OCI-LY7 (cell line): ENCODE measurements at regions not wholly inside any gene's neighbourhood (a gene's known extent, or its start where the extent isn't known, plus 50 kb on each side); places are given as distances from the start of the nearest gene placed in this dataset.

Experiments used
- CTCF ChIP-seq: fragments of 200-600 bp; sonication (generic); conservative IDR thresholded peaks from 2 replicates; pipeline ENCODE4 v1.5.1; 2014; ENCODE audit warnings: mild to moderate bottlenecking, antibody characterized with exemption, low read length, moderate library complexity, mixed read lengths
- EZH2phosphoT487 ChIP-seq: fragments of 200-600 bp; sonication (generic); IDR thresholded peaks from 2 replicates; pipeline ENCODE4 v1.6.1; 2018; ENCODE audit warnings: low read depth, borderline replicate concordance, mild to moderate bottlenecking, mixed run types, antibody characterized with exemption, low read length, moderate library complexity, mixed read lengths

DNA sequence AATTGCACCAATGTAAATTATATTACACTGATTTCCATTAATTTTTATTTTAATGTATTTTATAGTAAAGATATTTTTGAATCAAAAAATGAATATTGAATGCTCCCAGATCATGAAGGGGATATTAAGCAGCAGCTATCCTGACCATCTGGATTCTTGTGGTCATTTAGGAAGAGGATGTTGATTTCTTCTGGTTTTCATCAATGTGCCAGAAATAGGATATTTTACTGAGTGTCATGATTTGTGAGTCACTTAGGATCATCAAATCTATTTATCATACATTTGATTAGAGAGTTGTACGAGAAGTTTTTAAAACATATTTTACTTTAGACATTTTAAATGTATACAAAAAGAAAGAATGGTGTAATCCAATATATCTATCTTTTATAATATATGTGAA lies 366.3 kb upstream of the CHRM2 start:
- no peak for TF ChIP-seq CTCF
- TF ChIP-seq EZH2phosphoT487, result no peak
